ENCODE measurements at regions not wholly inside any gene's neighbourhood (a gene's known extent, or its start where the extent isn't known, plus 50 kb on each side); places are given as distances from the start of the nearest gene placed in this dataset.
"Not testable (repeated sequence)": the region's sequence is repeated elsewhere in the genome, so short reads cannot be mapped to it uniquely, and the experiment has no call there.

DNA sequence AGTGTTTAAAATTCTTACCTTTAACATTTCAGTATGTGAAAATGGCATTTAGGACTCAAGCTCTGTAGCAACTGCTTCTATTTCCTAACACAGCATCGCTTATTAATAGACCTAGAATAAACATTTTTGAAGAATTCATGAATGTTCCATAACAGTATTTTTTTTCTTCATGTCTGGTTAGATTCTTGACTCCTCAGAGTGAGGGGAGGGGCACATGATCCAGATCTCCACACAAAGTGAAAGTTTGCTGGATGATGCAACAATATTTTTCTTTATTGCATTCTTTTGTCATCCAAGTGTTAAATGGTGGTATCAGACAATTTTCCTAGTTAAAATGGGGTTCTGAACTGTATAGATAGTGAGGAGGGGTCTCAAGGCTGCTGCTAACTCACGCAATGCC is 130.8 kb upstream of the MAN2A1 start:
- ChIA-PET POLR2A (no interaction called here), CTCF (no interaction called here)
- no peaks in the 10 kb centered on the region for H3K9me3 ChIP-seq (ENCODE audit: control insufficient read depth, insufficient read depth, low read length)
- no peak for DNase-seq (ENCODE audit: low read depth, low spot score)
- TF ChIP-seq, protein P1, sequence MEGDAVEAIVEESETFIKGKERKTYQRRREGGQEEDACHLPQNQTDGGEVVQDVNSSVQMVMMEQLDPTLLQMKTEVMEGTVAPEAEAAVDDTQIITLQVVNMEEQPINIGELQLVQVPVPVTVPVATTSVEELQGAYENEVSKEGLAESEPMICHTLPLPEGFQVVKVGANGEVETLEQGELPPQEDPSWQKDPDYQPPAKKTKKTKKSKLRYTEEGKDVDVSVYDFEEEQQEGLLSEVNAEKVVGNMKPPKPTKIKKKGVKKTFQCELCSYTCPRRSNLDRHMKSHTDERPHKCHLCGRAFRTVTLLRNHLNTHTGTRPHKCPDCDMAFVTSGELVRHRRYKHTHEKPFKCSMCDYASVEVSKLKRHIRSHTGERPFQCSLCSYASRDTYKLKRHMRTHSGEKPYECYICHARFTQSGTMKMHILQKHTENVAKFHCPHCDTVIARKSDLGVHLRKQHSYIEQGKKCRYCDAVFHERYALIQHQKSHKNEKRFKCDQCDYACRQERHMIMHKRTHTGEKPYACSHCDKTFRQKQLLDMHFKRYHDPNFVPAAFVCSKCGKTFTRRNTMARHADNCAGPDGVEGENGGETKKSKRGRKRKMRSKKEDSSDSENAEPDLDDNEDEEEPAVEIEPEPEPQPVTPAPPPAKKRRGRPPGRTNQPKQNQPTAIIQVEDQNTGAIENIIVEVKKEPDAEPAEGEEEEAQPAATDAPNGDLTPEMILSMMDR (IDR thresholded peaks at IDR 0.05; ENCODE audit: low read depth, low read length) = no peak
- no peaks in the 10 kb centered on the region for H3K27me3 ChIP-seq (ENCODE audit: control insufficient read depth, insufficient read depth, low read length)
- no peak overlapping the region for H3K4me3 ChIP-seq (ENCODE audit: low read depth, low read length)
- H3K27ac ChIP-seq (ENCODE audit: low read depth, low read length) = no peak overlapping the region

DNA sequence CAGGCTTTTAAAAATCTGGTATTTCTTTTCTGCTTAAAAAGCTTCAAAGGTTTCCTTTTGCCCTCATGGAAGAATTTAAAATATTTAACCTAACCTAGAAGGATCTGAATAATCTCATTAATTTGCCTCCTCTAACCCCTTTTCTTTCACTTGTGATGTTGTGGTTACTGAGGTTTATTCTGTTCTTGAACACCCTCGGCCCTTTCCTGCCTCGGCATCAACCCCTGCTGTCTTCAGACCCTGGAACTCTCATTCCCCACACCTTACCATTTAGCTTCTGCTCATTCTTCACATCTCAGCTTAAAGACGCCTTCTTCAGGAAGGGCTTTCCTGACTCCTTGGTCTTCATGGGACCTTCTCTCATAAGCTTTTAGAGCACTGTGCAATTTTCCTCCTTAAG is 131.4 kb upstream of the MAN2A1 start:
- H3K27ac ChIP-seq (ENCODE audit: low read depth, low read length) = no peak overlapping the region
- H3K27me3 ChIP-seq (ENCODE audit: control insufficient read depth, insufficient read depth, low read length) = no peaks in the 10 kb centered on the region
- TF ChIP-seq, protein P1 (IDR thresholded peaks at IDR 0.05; ENCODE audit: low read depth, low read length) = no peak
- ChIA-PET CTCF (no interaction called here), POLR2A (no interaction called here)
- no peak for DNase-seq (ENCODE audit: low read depth, low spot score)
- no peak overlapping the region for H3K4me3 ChIP-seq (ENCODE audit: low read depth, low read length)
- no peaks in the 10 kb centered on the region for H3K9me3 ChIP-seq (ENCODE audit: control insufficient read depth, insufficient read depth, low read length)

DNA sequence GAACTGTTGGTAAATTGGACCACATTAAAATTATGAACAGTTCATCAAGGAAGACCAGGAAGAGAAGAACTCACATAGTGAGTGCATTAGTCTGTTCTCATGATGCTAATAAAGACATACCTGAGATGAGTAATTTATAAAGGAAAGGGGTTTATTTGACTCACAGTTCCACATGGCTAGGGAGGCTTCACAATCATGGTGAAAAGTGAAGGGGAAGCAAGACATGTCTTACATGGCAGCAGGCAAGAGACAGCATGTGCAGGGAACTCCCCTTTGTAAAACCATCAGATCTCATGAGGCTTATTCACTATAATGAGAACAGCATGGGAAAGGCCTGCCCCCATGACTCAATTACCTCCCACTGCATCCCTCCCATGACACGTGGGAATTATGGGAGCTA is 135.9 kb upstream of the MAN2A1 start:
- Histone ChIP-seq H3K27me3 (ENCODE audit: control insufficient read depth, insufficient read depth, low read length) (no peaks in the 10 kb centered on the region), H3K9me3 (ENCODE audit: control insufficient read depth, insufficient read depth, low read length) (no peaks in the 10 kb centered on the region), H3K27ac (ENCODE audit: low read depth, low read length) (no peak overlapping the region), H3K4me3 (ENCODE audit: low read depth, low read length) (no peak overlapping the region)
- TF ChIP-seq, protein P1 (IDR thresholded peaks at IDR 0.05; ENCODE audit: low read depth, low read length) = no peak
- ChIA-PET POLR2A (no interaction called here), CTCF (no interaction called here)
- no peak for DNase-seq (ENCODE audit: low read depth, low spot score)

DNA sequence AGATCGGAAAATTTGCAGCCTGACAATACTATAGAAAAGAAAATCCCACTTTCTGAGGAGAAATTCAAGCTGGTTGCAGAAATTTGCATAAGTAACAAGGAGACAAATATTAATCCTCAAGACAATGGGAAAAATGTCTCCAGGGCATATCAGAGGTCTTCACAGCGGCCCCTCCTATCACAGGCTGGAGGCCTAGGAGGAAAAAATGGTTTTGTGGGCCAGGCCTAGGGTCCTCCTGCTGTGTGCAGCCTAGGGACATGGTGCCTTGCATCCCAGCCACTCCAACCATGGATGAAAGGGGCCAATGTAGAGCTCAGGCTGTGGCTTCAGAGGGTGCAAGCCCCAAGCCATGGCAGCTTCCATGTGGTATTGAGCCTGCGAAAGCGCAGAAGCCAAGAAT is 138.5 kb upstream of the MAN2A1 start:
- H3K27ac ChIP-seq (ENCODE audit: low read depth, low read length); CTCF ChIA-PET; DNase-seq (ENCODE audit: low read depth, low spot score); H3K9me3 ChIP-seq (ENCODE audit: control insufficient read depth, insufficient read depth, low read length); POLR2A ChIA-PET; H3K4me3 ChIP-seq (ENCODE audit: low read depth, low read length); H3K27me3 ChIP-seq (ENCODE audit: control insufficient read depth, insufficient read depth, low read length): not testable (repeated sequence)

DNA sequence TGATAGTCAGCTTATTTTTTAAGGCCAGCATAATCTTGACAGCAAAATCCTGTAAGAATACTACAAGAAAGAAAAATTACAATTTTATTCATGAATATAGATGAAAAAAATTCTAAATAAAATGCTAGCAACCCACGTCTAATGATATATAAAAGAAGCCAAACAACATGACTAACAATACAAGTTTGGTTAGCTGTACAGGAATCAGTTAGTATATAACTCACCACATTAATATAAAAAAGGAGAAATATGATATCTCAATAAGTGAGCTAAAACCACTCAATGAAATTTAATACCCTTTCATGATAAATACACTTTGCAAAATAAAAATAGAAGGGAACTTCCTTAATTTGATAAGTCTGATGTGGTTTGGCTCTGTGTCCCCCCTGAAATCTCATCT is 139.7 kb upstream of the MAN2A1 start:
- H3K9me3 ChIP-seq (ENCODE audit: control insufficient read depth, insufficient read depth, low read length) = no peaks in the 10 kb centered on the region
- no peak overlapping the region for H3K4me3 ChIP-seq (ENCODE audit: low read depth, low read length)
- H3K27ac ChIP-seq (ENCODE audit: low read depth, low read length) = no peak overlapping the region
- DNase-seq (ENCODE audit: low read depth, low spot score) = no peak
- no peaks in the 10 kb centered on the region for H3K27me3 ChIP-seq (ENCODE audit: control insufficient read depth, insufficient read depth, low read length)
- ChIA-PET POLR2A (no interaction called here), CTCF (no interaction called here)
- TF ChIP-seq, protein P1 (IDR thresholded peaks at IDR 0.05; ENCODE audit: low read depth, low read length) = no peak

DNA sequence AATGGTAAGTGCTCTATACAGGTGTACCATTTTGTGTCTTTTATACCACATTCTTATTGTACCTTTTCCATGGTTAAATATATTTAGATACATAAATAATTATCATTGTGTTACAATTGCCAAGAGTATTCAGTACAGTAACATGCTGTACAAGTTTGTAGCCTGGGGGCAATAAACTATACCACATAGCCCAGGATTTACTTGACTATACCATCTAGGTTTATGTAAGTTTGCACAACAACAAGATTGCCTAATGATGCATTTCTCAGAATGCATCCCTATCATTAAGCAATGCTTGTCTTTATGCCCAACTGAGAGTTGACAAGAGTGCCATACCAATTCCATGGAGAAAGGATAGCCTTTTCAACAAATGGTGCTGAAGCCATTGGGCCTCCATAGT is 136.7 kb upstream of the PJA2 start:
- Histone ChIP-seq H3K4me3 (ENCODE audit: low read depth, low read length) (no peak overlapping the region), H3K27ac (ENCODE audit: low read depth, low read length) (no peak overlapping the region), H3K9me3 (ENCODE audit: control insufficient read depth, insufficient read depth, low read length) (no peaks in the 10 kb centered on the region), H3K27me3 (ENCODE audit: control insufficient read depth, insufficient read depth, low read length) (no peaks in the 10 kb centered on the region)
- TF ChIP-seq, protein P1 (IDR thresholded peaks at IDR 0.05; ENCODE audit: low read depth, low read length) = no peak
- DNase-seq (ENCODE audit: low read depth, low spot score) = no peak
- ChIA-PET CTCF (no interaction called here), POLR2A (no interaction called here)

DNA sequence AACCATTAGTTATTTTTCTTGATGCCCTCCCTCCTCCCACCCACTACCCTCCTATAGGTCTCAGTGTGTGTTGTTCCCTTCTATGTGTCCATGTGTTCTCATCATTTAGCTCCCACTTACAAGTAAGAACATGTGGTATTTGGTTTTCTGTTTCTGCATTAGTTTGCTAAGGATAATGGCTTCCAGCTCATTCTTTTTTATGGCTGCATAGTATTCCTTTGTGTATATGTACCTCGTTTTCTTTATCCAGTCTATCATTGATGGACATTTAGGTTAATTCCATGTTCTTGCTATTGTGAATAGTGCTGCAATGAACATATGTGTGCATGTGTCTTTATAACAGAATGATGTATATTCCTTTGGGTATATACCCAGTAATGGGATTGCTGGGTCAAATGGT is 135.1 kb upstream of the PJA2 start:
- H3K27ac ChIP-seq (ENCODE audit: low read depth, low read length); CTCF ChIA-PET; POLR2A ChIA-PET; DNase-seq (ENCODE audit: low read depth, low spot score); H3K9me3 ChIP-seq (ENCODE audit: control insufficient read depth, insufficient read depth, low read length); H3K4me3 ChIP-seq (ENCODE audit: low read depth, low read length); H3K27me3 ChIP-seq (ENCODE audit: control insufficient read depth, insufficient read depth, low read length): not testable (repeated sequence)

DNA sequence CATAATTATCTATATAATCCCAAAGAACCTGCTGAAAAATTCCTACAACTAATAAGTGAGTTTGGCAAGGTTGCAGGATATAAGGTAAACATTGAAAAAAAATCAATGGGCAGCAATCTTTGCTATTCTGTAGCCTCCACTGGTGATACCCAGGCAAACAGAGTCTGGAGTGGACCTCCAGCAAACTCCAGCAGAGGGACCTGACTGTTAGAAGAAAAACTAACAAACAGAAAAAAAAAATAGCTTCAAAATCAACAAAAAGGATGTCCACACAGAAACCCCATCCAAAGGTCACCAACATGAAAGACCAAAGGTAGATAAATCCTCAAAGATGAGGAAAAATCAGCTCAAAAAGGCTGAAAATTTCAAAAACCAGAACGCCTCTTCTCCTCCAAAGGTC is 128.9 kb upstream of the PJA2 start:
- DNase-seq (ENCODE audit: low read depth, low spot score); H3K9me3 ChIP-seq (ENCODE audit: control insufficient read depth, insufficient read depth, low read length); CTCF ChIA-PET; POLR2A ChIA-PET; H3K27me3 ChIP-seq (ENCODE audit: control insufficient read depth, insufficient read depth, low read length); H3K27ac ChIP-seq (ENCODE audit: low read depth, low read length); H3K4me3 ChIP-seq (ENCODE audit: low read depth, low read length): not testable (repeated sequence)
